B cell (primary cell): ENCODE measurements at regions not wholly inside any gene's neighbourhood (a gene's known extent, or its start where the extent isn't known, plus 50 kb on each side); places are given as distances from the start of the nearest gene placed in this dataset.

Experiments
- ATAC-seq: fragments of 200-7000 bp; cut with Tn5 transposase; one replicate; pipeline ENCODE4 v1.10.0; 2021; ENCODE audit warnings: low read depth, mild to moderate bottlenecking, moderate number of reproducible peaks, moderate library complexity
- CTCF ChIA-PET: fragments of 350-600 bp; sonication (Branson Sonifier 250); formaldehyde crosslinking; loops from one replicate; lab custom pipeline; 2021; ENCODE audit warnings: antibody characterized with exemption, inconsistent platforms; lab: Charles Lee
- POLR2A ChIA-PET: fragments of 350-600 bp; sonication (Branson Sonifier 250); formaldehyde crosslinking; loops from one replicate; lab custom pipeline; 2021; ENCODE audit warnings: antibody characterized with exemption; lab: Charles Lee
- DNase-seq: peaks from one replicate; pipeline ENCODE4 v3.0.0; 2013
- H2AFZ ChIP-seq: 2 replicates; pipeline ENCODE4 v1.6.1; 2012; ENCODE audit warnings: mild to moderate bottlenecking, low read depth, low read length; ENCODE audit not compliant: insufficient read depth, poor library complexity, severe bottlenecking
- H3K27ac ChIP-seq, 2 donors: 1 replicate in 1 of 2; 2 replicates in 1 of 2; pipeline ENCODE4 v1.5.1; 2012 to 2013; ENCODE audit warnings: low read length in 2 of 2, mild to moderate bottlenecking in 2 of 2, moderate library complexity in 1 of 2
- H3K27me3 ChIP-seq, 4 experiments: fragments of 200-600 bp in 1 of 4; sonication (generic) in 1 of 4; replicated peaks in 1 of 4; 1 replicate in 2 of 4; 2 replicates in 2 of 4; pipeline versions ENCODE4 v1.6.1 to v1.7.0; 2013 to 2016; ENCODE audit warnings: low read length in 3 of 4, mild to moderate bottlenecking in 2 of 4, mixed read lengths in 1 of 4, moderate library complexity in 1 of 4; ENCODE audit not compliant: insufficient read depth in 4 of 4, control insufficient read depth in 3 of 4; ENCODE audit errors: control extremely low read depth in 1 of 4
- H3K36me3 ChIP-seq, 2 experiments: replicated peaks in 1 of 2; 1 replicate in 1 of 2; 2 replicates in 1 of 2; pipeline versions ENCODE4 v1.6.1 to v1.7.1; 2013; ENCODE audit warnings: low read length in 1 of 2; ENCODE audit not compliant: insufficient read depth in 2 of 2, control insufficient read depth in 1 of 2; ENCODE audit errors: control extremely low read depth in 1 of 2, extremely low read depth in 1 of 2
- H3K4me1 ChIP-seq, 2 donors: fragments of 200-600 bp in 1 of 2; sonication (generic) in 1 of 2; 1 replicate in 1 of 2; 2 replicates in 1 of 2; pipeline versions ENCODE4 v1.5.1 to v1.6.1; 2013 to 2017; ENCODE audit warnings: low read length in 2 of 2; ENCODE audit not compliant: control insufficient read depth in 2 of 2, insufficient read depth in 2 of 2
- H3K4me2 ChIP-seq: replicated peaks from 2 replicates; pipeline ENCODE3; 2012; ENCODE audit warnings: mild to moderate bottlenecking, low read depth, low read length; ENCODE audit not compliant: poor library complexity, severe bottlenecking
- H3K4me3 ChIP-seq, 5 experiments: fragments of 200-600 bp in 1 of 5; sonication (generic) in 1 of 5; 1 replicate in 3 of 5; 2 replicates in 2 of 5; pipeline versions ENCODE4 v1.5.1 to v1.7.0; 2011 to 2016; ENCODE audit warnings: low read length in 4 of 5, mild to moderate bottlenecking in 4 of 5, low read depth in 2 of 5, control low read depth in 1 of 5, moderate library complexity in 1 of 5; ENCODE audit not compliant: insufficient read depth in 1 of 5; ENCODE audit errors: control extremely low read depth in 1 of 5, extremely low read depth in 1 of 5
- H3K79me2 ChIP-seq: fragments of 200-600 bp; sonication (generic); one replicate; pipeline ENCODE4 v1.6.0; 2016; ENCODE audit warnings: low read length; ENCODE audit not compliant: control insufficient read depth, insufficient read depth
- H3K9ac ChIP-seq: fragments of 200-600 bp; sonication (generic); 2 replicates; pipeline ENCODE4 v1.6.1; 2017; ENCODE audit warnings: mild to moderate bottlenecking, low read length, moderate library complexity
- H3K9me3 ChIP-seq, 3 donors: one replicate each; pipeline versions ENCODE4 v1.6.1 to v1.7.1; 2013; ENCODE audit warnings: low read length in 2 of 3; ENCODE audit not compliant: control insufficient read depth in 2 of 3, insufficient read depth in 1 of 3; ENCODE audit errors: control extremely low read depth in 1 of 3
- H4K20me1 ChIP-seq: 2 replicates; pipeline ENCODE4 v1.6.0; 2012; ENCODE audit warnings: mild to moderate bottlenecking, low read length; ENCODE audit not compliant: insufficient read depth, control insufficient read depth, poor library complexity, severe bottlenecking
- H3K27ac Mint-ChIP-seq: one replicate; pipeline ENCODE4 v1.8.0; 2021; ENCODE audit warnings: mixed read lengths
- H3K27me3 Mint-ChIP-seq: one replicate; pipeline ENCODE4 v1.8.0; 2021; ENCODE audit warnings: mixed read lengths
- H3K4me1 Mint-ChIP-seq: one replicate; pipeline ENCODE4 v1.8.0; 2021; ENCODE audit warnings: mixed read lengths
- H3K4me3 Mint-ChIP-seq: one replicate; pipeline ENCODE4 v1.8.0; 2021; ENCODE audit warnings: mixed read lengths
- H3K9me3 Mint-ChIP-seq: one replicate; pipeline ENCODE4 v1.8.0; 2022; ENCODE audit warnings: mixed read lengths; ENCODE audit not compliant: insufficient read depth
- CTCF ChIP-seq: fragments of 200-600 bp; IDR thresholded peaks from one replicate; pipeline ENCODE4 v1.8.0; 2022; ENCODE audit warnings: antibody characterized with exemption, mild to moderate bottlenecking
- EZH2 ChIP-seq: IDR thresholded peaks from 2 replicates; pipeline ENCODE4 v1.6.1; 2012; ENCODE audit warnings: borderline replicate concordance, low read depth, mild to moderate bottlenecking, moderate library complexity, low read length; ENCODE audit not compliant: insufficient read depth, poor library complexity, severe bottlenecking
- WGBS: methylation state at CpG from one replicate; pipeline ENCODE4 v1.1.5; 2013; ENCODE audit warnings: missing lambda C conversion rate; ENCODE audit not compliant: insufficient coverage; 5-methylcytosine and 5-hydroxymethylcytosine counted together
- intact Hi-C: fragments of 100-400 bp; cut with micrococcal nuclease; formaldehyde crosslinking; loops from one replicate; pipeline ENCODE4 v1.10.0; 2022

- Mint-ChIP-seq H3K27me3 (peaks cover 5% of the 10 kb centered on the region), H3K4me1 (no peaks in the 10 kb centered on the region), H3K4me3 (no peak overlapping the region), H3K27ac (no peak overlapping the region), H3K9me3 (no peaks in the 10 kb centered on the region)
- no peak overlapping the region for H3K4me2 ChIP-seq
- ChIA-PET CTCF (no interaction called here), POLR2A (no interaction called here)
- no peaks in the 10 kb centered on the region for H3K79me2 ChIP-seq
- no peaks in the 10 kb centered on the region for H3K36me3 ChIP-seq
- DNase-seq (no peak), ATAC-seq (no peak)
- H3K4me1 ChIP-seq = no peaks in the 10 kb centered on the region
- intact Hi-C loops = no loop called here
- TF ChIP-seq EZH2 = no peak
- no peak for TF ChIP-seq CTCF
- no peaks in the 10 kb centered on the region for H3K9me3 ChIP-seq
- H3K27ac ChIP-seq = no peak overlapping the region
- H2AFZ ChIP-seq = no peak overlapping the region
- WGBS = 71% methylated on average over 1 of the region's 2 CpGs
- no peak overlapping the region for H3K4me3 ChIP-seq
- no peaks in the 10 kb centered on the region for H4K20me1 ChIP-seq
- no peaks in the 10 kb centered on the region for H3K27me3 ChIP-seq
- no peak overlapping the region for H3K9ac ChIP-seq
These were observed 201.4 kb downstream of the RBM43 start for GRCh38 chr2:151060287-151060686.

GRCh38 chr2:151056870-151057269 lies 204.8 kb downstream of the RBM43 start:
- Histone ChIP-seq H3K4me1 (no peaks in the 10 kb centered on the region), H2AFZ (no peak overlapping the region), H3K27me3 (no peaks in the 10 kb centered on the region), H3K79me2 (no peaks in the 10 kb centered on the region), H3K4me3 (no peak overlapping the region), H3K4me2 (no peak overlapping the region), H4K20me1 (no peaks in the 10 kb centered on the region), H3K9me3 (no peaks in the 10 kb centered on the region), H3K27ac (no peak overlapping the region), H3K9ac (no peak overlapping the region), H3K36me3 (no peaks in the 10 kb centered on the region)
- no peak for DNase-seq
- ATAC-seq = no peak
- Mint-ChIP-seq H3K4me1 (no peaks in the 10 kb centered on the region), H3K9me3 (no peaks in the 10 kb centered on the region), H3K4me3 (no peak overlapping the region), H3K27me3 (peaks cover 11% of the 10 kb centered on the region), H3K27ac (no peak overlapping the region)
- WGBS = no CpG with 5 or more reads among the region's 1 CpG
- CTCF ChIA-PET = no interaction called here
- intact Hi-C loops = no loop called here
- TF ChIP-seq EZH2 = no peak
- TF ChIP-seq CTCF = no peak
- POLR2A ChIA-PET = no interaction called here
